CD4-positive, alpha-beta T cell treated with Interleukin-6 at 100 ng/mL for 8 hours (primary cell): ENCODE measurements at regions not wholly inside any gene's neighbourhood (a gene's known extent, or its start where the extent isn't known, plus 50 kb on each side); places are given as distances from the start of the nearest gene placed in this dataset.

Experiments used
- DNase-seq: peaks from one replicate; pipeline ENCODE4 v3.0.0-alpha.2; 2020; ENCODE audit warnings: mixed read lengths, low spot score

GRCh38 chr10:128875030-128875744 is 591.9 kb upstream of the MGMT start:
- no peak for DNase-seq

DNA sequence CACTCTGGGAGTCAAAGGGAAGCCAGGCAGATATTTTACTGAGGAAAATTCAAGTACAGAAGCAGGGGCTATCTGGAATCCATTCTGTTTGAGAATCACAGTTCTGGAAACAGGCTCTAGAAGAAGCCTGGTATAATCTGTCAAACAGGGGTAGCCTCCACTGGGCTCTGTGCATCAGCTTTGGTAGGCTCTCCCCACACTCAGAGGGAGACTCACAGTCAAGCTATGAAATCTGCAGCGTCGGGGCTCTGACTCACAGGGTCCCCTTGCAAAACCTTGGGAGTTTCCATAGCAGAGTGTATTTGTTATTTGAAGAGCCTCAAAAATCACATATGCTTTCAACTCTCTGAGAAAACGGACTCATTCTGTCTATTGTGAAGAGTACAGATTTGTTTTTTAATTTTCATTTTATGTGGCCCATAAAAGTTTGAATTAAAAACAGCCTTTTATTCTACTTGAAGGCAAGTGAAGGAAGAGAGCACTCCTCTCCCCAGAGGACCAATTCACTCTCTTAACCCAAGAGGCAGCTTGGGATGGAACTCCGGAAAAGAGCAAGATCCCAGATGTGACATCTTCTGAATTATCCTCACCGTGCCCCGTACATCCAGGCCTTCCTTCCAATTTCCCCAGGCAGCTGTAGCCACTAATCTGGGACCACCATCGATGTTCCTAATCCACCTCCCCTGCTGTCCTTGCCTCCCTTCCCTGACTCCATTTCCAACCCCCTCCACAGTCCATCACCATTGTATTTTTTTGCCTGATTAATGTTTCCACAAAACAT is 590.9 kb upstream of the MGMT start:
- DNase-seq: no peak

DNA sequence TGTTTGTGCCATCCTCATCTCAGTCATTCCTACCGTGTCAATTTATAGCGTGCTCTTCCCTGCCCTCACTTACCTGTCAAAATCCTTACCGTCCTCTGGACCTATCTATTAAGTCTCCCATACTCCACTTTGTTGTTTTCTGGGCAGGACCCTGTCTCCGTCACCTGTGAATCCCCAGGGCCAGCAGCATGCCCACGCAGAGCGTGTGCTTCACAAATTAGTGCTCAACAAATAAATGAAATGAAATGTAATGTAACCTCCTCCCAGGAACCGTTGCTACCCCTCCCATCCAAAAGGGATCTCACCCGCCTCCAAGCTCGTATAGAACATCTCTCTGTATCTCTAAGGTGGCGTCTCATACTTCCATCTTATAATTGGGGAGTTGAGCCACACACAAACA is 589.9 kb upstream of the MGMT start:
- no peak for DNase-seq

- no peak for DNase-seq
Measured at GRCh38 chr10:128877936-128878335, 589.1 kb upstream of the MGMT start.

DNA sequence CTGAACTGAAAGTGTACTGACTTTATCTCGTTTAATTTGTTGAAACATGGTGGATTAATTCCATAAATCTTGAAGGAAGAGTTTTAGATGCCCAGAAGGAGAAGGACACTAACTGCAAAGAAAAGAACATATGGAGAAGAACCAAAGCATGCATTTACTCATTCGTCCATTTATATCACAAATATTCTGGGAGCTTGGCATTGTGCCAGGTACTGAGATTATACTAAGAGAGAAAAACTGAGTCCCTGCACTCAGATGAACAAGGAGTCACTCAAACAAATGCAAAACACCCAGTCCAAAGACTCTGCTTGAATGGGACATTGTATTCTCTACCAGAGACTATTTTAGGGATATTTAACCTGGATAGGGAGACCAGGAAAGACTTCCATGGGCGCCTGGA is 588.0 kb upstream of the MGMT start:
- no peak for DNase-seq

DNA sequence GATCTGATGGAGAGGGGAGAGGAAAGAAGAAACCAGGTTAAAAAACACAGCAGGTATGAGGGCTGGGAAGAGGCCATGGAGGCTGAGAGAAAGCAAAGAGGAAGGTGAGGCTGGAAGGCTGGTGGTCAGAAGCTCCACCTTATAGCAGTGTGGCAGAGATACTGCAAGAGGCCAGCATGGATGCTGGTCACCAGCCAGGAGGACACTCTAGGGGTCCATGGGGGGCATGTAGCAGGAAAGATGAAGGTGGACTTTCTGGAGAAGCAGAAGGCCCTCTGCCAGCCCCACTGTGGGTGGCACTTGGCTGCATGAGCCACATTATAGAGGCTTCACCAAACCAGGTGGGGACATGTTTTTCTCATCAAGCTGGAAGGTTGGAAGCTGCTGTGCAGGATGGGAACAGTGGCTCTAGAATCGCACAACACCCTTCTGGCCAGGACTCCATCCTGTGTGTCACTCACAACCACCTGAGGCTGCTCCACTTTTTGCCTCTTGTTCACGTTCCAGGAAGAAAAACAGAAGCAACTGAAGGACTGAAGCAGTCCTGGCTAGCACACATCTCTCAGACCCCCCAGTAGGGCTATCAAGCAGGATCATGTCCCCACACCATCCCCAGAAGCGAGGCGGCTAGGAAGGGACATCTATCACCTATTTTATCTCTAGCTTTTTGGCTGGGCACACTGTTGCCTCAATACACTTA is 587.5 kb upstream of the MGMT start:
- no peak for DNase-seq

DNA sequence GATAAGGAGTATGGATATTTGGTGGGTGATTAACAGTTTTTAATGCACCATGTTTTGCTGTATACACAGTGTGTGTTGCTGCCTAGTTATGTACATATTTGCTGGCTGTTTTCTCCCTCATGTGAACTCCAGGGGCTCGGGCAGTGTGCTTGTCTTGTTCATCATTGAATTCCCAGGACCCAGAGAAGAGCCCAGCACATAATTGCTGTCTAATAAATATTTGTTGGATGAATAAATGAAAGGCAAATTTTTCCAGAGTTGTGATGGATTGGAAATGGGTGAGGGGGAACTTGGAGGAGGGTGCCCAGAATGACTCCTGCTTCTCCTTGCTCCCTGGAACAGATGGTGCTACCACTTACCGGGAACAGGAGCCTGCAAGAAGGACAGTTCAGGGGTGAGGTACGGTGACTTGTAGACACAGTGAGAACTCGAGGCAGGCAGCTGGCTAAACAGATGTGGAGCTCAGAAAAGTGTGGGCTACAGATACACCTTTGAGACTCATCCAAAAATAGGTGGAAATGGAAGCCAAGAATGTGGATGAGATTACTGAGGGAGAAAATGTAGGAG is 586.8 kb upstream of the MGMT start:
- DNase-seq: no peak

- no peak for DNase-seq
Measured at GRCh38 chr10:128881086-128881485, 586.0 kb upstream of the MGMT start.

DNA sequence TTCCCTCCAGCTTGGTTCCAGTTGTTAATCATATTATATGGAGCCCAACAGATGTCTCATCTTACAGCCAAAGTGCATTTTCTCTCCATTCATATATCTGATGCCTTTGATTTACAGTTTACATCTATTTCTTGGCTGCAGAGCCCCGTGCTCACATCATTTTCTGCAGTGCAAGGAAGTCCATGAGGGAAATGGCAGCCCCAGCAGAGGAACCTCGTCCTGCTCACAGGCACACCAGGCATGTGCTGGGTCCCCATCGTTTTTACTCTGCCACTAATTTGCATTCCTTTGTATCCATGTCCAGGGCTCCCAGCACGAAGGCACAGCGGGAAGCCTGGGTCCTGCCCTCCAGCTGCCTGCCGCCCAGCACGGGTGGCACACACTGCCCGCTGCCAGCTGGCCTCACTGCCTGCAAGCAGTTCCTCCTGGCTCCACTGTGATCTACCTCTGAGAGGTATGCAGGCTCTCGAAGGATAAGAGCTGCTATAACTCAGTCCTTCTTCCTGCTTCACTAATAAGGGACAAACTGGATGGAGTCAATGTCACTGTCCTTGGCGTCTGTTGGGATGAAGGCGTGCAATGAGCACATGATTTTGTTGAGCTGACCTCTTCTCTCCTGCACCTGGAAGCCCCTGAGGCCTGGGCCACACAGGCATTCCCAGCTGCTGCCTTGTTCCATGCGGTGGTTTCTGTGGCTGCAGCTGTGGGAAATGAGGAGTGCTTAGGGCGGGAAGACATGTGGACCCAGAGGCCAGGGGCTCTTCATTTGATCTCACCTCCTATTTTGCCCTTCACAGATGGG is 583.6 kb upstream of the MGMT start:
- DNase-seq: no peak

- no peak for DNase-seq
Measured at GRCh38 chr10:128884033-128884425, 583.0 kb upstream of the MGMT start.

GRCh38 chr10:128884496-128885072 is 582.5 kb upstream of the MGMT start:
- DNase-seq: no peak

DNA sequence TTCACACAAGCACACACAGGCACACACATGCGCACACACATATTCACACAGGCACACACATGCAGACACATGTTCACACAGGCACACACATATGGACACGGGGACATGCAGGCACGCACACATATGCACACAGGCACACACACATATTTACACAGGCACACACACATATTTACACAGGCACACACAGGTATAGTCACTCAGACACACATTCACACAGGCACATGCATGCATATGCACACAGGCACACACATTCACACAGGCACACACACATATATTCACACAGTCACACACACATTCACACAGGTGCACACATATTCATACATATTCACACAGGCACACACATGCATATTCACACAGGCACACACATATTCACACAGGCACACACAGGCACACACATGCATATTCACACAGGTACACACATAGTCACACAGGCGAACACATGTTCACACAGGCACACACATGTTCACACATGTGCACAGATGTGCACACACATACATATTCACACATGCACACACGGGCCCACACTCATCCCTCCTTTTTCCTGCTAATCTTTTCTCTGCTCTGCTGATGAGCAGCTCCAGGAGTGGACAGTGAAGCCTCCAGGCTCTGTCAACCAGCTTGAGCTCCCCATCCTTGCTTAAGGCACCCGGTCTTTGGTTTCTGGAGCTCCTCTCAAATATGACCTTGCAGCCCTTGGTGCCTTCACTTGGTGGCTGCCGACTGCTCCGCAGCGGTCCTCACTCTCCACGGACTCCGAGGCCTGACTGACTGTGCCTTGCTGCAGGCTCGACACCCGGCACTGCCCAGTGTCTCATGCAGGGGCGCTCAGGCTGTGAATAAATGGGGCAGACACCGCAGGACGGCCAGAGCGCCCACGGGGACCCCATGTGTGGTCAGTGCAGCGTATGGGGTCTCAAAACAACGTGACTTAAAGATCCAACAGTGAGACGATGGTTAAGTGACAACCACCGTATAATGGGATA is 581.2 kb upstream of the MGMT start:
- no peak for DNase-seq

- no peak for DNase-seq
Measured at GRCh38 chr10:128887856-128888255, 579.2 kb upstream of the MGMT start.

GRCh38 chr10:128892005-128892404 is 575.0 kb upstream of the MGMT start:
- no peak for DNase-seq

GRCh38 chr10:128894641-128895040 is 572.4 kb upstream of the MGMT start:
- DNase-seq: no peak

DNA sequence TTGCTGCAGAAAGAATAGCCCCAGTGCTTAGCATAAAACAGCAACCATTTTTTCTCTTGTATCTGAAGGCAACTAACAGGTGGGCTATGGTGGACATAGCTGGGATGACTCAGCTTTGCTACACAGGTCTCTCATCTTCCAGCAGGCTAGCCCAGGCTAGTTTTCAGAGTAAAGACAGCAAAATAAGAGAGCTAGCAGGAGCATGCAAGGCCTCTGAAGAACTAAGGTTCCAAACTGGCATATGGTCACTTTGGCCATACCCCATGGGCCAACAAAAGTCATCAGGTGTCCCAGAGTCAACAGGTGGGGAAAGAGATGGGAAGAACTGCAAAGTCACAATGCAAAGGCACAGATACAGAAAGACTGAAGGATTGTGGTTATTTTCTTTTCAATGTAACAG is 571.6 kb upstream of the MGMT start:
- no peak for DNase-seq

- no peak for DNase-seq
Measured at GRCh38 chr10:128896116-128896795, 570.8 kb upstream of the MGMT start.

DNA sequence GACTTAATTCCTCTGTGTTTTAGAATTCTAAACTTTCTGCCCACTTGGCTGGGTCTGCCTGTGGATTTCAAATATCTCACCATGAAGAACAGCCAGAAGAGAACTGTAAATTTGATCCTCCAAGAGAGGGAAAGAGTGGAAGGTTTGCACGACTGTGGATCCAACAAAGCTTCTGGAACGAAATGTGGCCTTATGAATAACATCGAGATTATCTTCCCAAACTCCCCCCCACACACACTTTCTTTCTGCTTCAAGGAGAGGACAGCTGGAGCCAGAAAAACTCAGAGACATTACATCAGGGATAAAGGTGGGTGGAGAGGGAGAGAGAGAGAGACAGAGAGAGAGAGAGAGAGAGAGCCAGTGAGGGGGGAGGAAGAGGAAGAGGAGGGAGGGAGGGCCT is 570.1 kb upstream of the MGMT start:
- no peak for DNase-seq

- DNase-seq: no peak
Measured at GRCh38 chr10:128897401-128898129, 569.5 kb upstream of the MGMT start.
